CD4-positive, alpha-beta T cell (primary cell): ENCODE measurements at regions not wholly inside any gene's neighbourhood (a gene's known extent, or its start where the extent isn't known, plus 50 kb on each side); places are given as distances from the start of the nearest gene placed in this dataset.

ENCODE experiments used
- ATAC-seq: fragments of 200-7000 bp; cut with Tn5 transposase; one replicate; pipeline ENCODE4 v1.10.0; 2022; ENCODE audit warnings: mild to moderate bottlenecking; ENCODE audit not compliant: poor library complexity
- CTCF ChIA-PET: fragments of 350-600 bp; sonication (Branson Sonifier 250); formaldehyde crosslinking; loops from one replicate; lab custom pipeline; 2021; ENCODE audit warnings: antibody characterized with exemption, inconsistent platforms; lab: Charles Lee
- POLR2A ChIA-PET: fragments of 350-600 bp; sonication (Branson Sonifier 250); formaldehyde crosslinking; loops from one replicate; lab custom pipeline; 2021; ENCODE audit warnings: antibody characterized with exemption, inconsistent platforms; lab: Charles Lee
- DNase-seq, 14 experiments: peaks; one replicate each; pipeline ENCODE4 v3.0.0-alpha.2; 2013 to 2020; ENCODE audit warnings: mixed read lengths in 2 of 14
- H3K27ac ChIP-seq, 2 donors: one replicate each; pipeline versions ENCODE4 v1.5.1 to v1.7.0; 2013; ENCODE audit warnings: low read length in 2 of 2, low read depth in 1 of 2, mild to moderate bottlenecking in 1 of 2
- H3K27me3 ChIP-seq, 2 experiments: 1 replicate in 1 of 2; 2 replicates in 1 of 2; pipeline versions ENCODE4 v1.6.1 to v1.7.0; 2013; ENCODE audit warnings: low read length in 2 of 2, control low read depth in 1 of 2, mild to moderate bottlenecking in 1 of 2, moderate library complexity in 1 of 2; ENCODE audit not compliant: insufficient read depth in 2 of 2, control insufficient read depth in 1 of 2
- H3K36me3 ChIP-seq: one replicate; pipeline ENCODE4 v1.6.1; 2013; ENCODE audit warnings: low read length, control low read depth; ENCODE audit not compliant: insufficient read depth
- H3K4me1 ChIP-seq: one replicate; pipeline ENCODE4 v1.6.1; 2013; ENCODE audit warnings: low read length, control low read depth; ENCODE audit not compliant: insufficient read depth
- H3K4me3 ChIP-seq: one replicate; pipeline ENCODE4 v1.5.1; 2013; ENCODE audit warnings: mild to moderate bottlenecking, low read length, moderate library complexity
- H3K9me3 ChIP-seq, 2 experiments: 1 replicate in 1 of 2; 2 replicates in 1 of 2; pipeline versions ENCODE4 v1.6.1 to v1.7.0; 2013; ENCODE audit warnings: low read length in 2 of 2, mild to moderate bottlenecking in 2 of 2, control low read depth in 1 of 2, moderate library complexity in 1 of 2; ENCODE audit not compliant: control insufficient read depth in 1 of 2, insufficient read depth in 1 of 2
- H3K27ac Mint-ChIP-seq: one replicate; pipeline ENCODE4 v1.8.0; 2020; ENCODE audit warnings: mixed read lengths
- H3K27me3 Mint-ChIP-seq: one replicate; pipeline ENCODE4 v1.8.0; 2021; ENCODE audit warnings: mixed read lengths
- H3K36me3 Mint-ChIP-seq: one replicate; pipeline ENCODE4 v1.8.0; 2021; ENCODE audit warnings: low read depth, mixed read lengths
- H3K4me1 Mint-ChIP-seq: one replicate; pipeline ENCODE4 v1.8.0; 2021; ENCODE audit warnings: low read depth, mixed read lengths
- H3K4me3 Mint-ChIP-seq: one replicate; pipeline ENCODE4 v1.8.0; 2020; ENCODE audit warnings: mild to moderate bottlenecking, mixed read lengths
- H3K9me3 Mint-ChIP-seq: one replicate; pipeline ENCODE4 v1.8.0; 2020; ENCODE audit warnings: mixed read lengths
- intact Hi-C, 2 experiments: fragments of 100-400 bp; cut with DNase I in 1 of 2; cut with micrococcal nuclease in 1 of 2; formaldehyde crosslinking; loops; one replicate each; pipeline versions ENCODE4 v1.15.1 to v1.9.0; 2023 to 2025; cut with DNase I, micrococcal nuclease
- TF ChIP-seq, protein P1 (sequence below): fragments of 200-600 bp; IDR thresholded peaks from one replicate; pipeline ENCODE4 v1.8.0; 2022; ENCODE audit warnings: antibody characterized with exemption, mild to moderate bottlenecking

DNA sequence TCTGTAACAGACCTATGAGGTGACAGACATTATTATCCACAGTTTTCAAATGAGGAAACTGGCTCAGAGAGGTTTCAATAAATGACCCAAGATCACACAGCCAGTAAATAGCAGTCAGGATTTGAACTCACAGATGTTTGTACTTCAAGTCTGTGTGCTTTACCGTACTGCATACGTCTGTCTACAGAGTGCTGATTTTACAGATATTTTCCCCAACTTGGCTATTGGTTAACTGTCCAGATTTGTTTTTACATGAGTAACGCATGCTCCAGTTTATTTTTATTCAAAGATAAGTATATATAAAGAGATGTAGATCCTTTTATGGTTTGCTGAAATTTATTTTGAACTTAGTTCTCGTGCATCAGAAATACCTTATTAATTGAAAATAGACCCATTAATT, 65.7 kb upstream of the SLC38A2 start:
- H3K4me1 Mint-ChIP-seq, result no peaks in the 10 kb centered on the region
- no peaks in the 10 kb centered on the region for H3K9me3 ChIP-seq
- TF ChIP-seq, protein P1, sequence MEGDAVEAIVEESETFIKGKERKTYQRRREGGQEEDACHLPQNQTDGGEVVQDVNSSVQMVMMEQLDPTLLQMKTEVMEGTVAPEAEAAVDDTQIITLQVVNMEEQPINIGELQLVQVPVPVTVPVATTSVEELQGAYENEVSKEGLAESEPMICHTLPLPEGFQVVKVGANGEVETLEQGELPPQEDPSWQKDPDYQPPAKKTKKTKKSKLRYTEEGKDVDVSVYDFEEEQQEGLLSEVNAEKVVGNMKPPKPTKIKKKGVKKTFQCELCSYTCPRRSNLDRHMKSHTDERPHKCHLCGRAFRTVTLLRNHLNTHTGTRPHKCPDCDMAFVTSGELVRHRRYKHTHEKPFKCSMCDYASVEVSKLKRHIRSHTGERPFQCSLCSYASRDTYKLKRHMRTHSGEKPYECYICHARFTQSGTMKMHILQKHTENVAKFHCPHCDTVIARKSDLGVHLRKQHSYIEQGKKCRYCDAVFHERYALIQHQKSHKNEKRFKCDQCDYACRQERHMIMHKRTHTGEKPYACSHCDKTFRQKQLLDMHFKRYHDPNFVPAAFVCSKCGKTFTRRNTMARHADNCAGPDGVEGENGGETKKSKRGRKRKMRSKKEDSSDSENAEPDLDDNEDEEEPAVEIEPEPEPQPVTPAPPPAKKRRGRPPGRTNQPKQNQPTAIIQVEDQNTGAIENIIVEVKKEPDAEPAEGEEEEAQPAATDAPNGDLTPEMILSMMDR, result no peak
- H3K27me3 ChIP-seq, result no peaks in the 10 kb centered on the region
- H3K9me3 Mint-ChIP-seq, result no peaks in the 10 kb centered on the region
- H3K36me3 Mint-ChIP-seq, result no peaks in the 10 kb centered on the region
- intact Hi-C loops, result no loop called here
- H3K27ac ChIP-seq, result no peak overlapping the region
- CTCF ChIA-PET, result no interaction called here
- H3K4me1 ChIP-seq, result no peaks in the 10 kb centered on the region
- no peak overlapping the region for H3K27ac Mint-ChIP-seq
- no peak overlapping the region for H3K4me3 Mint-ChIP-seq
- DNase-seq, result no peak
- no peak for ATAC-seq
- H3K4me3 ChIP-seq, result no peak overlapping the region
- POLR2A ChIA-PET, result no interaction called here
- H3K36me3 ChIP-seq, result no peaks in the 10 kb centered on the region
- H3K27me3 Mint-ChIP-seq, result no peaks in the 10 kb centered on the region

DNA sequence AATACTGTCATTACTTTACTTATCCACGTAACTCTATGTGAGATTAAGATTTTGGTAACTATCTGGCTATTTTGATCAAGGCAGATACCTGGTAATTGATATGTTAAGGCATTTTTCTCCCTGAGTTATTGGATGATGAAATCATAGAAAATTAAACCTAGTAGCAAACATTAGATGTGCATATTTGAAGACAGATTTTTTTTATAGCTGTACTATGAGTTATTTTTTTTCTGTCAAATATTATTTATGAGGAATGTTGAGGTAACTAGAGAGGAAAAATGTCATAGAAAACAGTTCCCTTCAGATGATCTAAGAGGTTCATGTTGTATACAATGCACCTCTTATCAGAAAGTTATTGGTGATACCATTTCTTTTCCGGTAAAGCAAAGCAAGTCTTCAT, 64.9 kb upstream of the SLC38A2 start:
- Histone ChIP-seq H3K27me3 (no peaks in the 10 kb centered on the region), H3K36me3 (no peaks in the 10 kb centered on the region), H3K4me1 (no peaks in the 10 kb centered on the region), H3K4me3 (no peak overlapping the region), H3K9me3 (no peaks in the 10 kb centered on the region), H3K27ac (no peak overlapping the region)
- ATAC-seq (no peak), DNase-seq (no peak)
- Mint-ChIP-seq H3K27ac (no peak overlapping the region), H3K9me3 (no peaks in the 10 kb centered on the region), H3K4me3 (no peak overlapping the region), H3K36me3 (no peaks in the 10 kb centered on the region), H3K27me3 (no peaks in the 10 kb centered on the region), H3K4me1 (no peaks in the 10 kb centered on the region)
- ChIA-PET POLR2A (no interaction called here), CTCF (no interaction called here)
- intact Hi-C loops, result no loop called here
- TF ChIP-seq, protein P1, result no peak

DNA sequence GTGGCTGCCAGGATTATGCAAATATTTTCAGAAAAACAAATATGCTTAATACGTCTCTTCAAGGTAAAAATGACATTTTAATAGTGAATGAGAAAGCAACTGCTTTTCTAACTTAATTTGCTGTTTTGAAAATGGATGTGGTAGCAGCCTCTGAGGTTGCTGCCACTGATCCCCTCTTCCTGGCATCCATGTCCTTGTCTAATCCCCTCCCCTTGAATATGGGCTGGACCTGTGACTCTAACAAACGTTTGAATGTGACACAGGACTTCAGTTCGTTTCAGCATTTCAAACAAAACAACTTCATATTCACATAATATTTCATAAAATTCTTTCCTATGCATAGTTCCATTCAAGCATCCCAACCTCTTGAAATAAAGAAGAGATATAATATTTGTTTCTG, 64.2 kb upstream of the SLC38A2 start:
- no peak overlapping the region for H3K27ac Mint-ChIP-seq
- H3K9me3 ChIP-seq, result no peaks in the 10 kb centered on the region
- H3K27ac ChIP-seq, result no peak overlapping the region
- ChIA-PET CTCF (no interaction called here), POLR2A (no interaction called here)
- H3K9me3 Mint-ChIP-seq, result no peaks in the 10 kb centered on the region
- DNase-seq (no peak), ATAC-seq (no peak)
- no peaks in the 10 kb centered on the region for H3K27me3 Mint-ChIP-seq
- H3K4me1 Mint-ChIP-seq, result no peaks in the 10 kb centered on the region
- no peak overlapping the region for H3K4me3 Mint-ChIP-seq
- H3K4me3 ChIP-seq, result no peak overlapping the region
- H3K27me3 ChIP-seq, result no peaks in the 10 kb centered on the region
- TF ChIP-seq, protein P1, result no peak
- H3K36me3 ChIP-seq, result no peaks in the 10 kb centered on the region
- intact Hi-C loops, result no loop called here
- H3K36me3 Mint-ChIP-seq, result no peaks in the 10 kb centered on the region
- H3K4me1 ChIP-seq, result no peaks in the 10 kb centered on the region
